Ovary (tissue), 3 donors: ENCODE measurements at regions not wholly inside any gene's neighbourhood (a gene's known extent, or its start where the extent isn't known, plus 50 kb on each side); places are given as distances from the start of the nearest gene placed in this dataset.

Experiments
- EP300 ChIP-seq: sonication (generic); formaldehyde crosslinking; IDR thresholded peaks from one replicate; pipeline ENCODE4 v1.6.1; 2017; ENCODE audit warnings: antibody characterized with exemption
- TF ChIP-seq, protein P1 (sequence below), 3 donors: fragments of 450-650 bp in 2 of 3; fragments of 200-600 bp in 1 of 3; IDR thresholded peaks; one replicate each; pipeline versions ENCODE4 v1.5.1 to v1.8.0; 2016 to 2022; ENCODE audit warnings: antibody characterized with exemption in 3 of 3, mild to moderate bottlenecking in 1 of 3
- donor health status: DM: no; HTN: no; CAD: no.

DNA sequence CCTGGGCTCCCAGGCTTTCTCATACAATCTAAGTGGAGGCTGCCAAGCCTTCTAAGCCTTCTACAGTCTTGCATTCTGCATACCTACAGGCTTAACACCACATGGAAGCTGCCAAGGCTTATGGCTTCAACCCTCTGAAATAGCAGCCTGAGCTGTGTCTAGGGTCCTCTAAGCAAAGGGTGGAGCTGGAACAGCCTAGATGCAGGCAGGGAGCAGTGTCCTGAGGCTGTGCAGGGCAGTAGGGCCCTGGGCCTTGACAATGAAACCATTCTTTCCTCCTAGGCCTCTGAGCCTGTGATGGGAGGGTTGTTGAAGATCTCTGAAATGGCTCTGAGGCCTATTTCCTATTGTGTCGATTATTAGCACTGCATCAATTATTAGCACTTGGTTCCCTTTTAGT, 150.9 kb upstream of the GRK3 start:
- TF ChIP-seq, protein P1, sequence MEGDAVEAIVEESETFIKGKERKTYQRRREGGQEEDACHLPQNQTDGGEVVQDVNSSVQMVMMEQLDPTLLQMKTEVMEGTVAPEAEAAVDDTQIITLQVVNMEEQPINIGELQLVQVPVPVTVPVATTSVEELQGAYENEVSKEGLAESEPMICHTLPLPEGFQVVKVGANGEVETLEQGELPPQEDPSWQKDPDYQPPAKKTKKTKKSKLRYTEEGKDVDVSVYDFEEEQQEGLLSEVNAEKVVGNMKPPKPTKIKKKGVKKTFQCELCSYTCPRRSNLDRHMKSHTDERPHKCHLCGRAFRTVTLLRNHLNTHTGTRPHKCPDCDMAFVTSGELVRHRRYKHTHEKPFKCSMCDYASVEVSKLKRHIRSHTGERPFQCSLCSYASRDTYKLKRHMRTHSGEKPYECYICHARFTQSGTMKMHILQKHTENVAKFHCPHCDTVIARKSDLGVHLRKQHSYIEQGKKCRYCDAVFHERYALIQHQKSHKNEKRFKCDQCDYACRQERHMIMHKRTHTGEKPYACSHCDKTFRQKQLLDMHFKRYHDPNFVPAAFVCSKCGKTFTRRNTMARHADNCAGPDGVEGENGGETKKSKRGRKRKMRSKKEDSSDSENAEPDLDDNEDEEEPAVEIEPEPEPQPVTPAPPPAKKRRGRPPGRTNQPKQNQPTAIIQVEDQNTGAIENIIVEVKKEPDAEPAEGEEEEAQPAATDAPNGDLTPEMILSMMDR (IDR thresholded peaks at IDR 0.05), result no peak
- TF ChIP-seq EP300, result no peak
